HepG2 (cell line): ENCODE measurements at regions not wholly inside any gene's neighbourhood (a gene's known extent, or its start where the extent isn't known, plus 50 kb on each side); places are given as distances from the start of the nearest gene placed in this dataset.

Source experiments
- HNRNPH1 ChIP-seq: fragments of 200-400 bp; formaldehyde crosslinking; optimal IDR thresholded peaks from 2 replicates; pipeline ENCODE3; 2017; ENCODE audit warnings: mild to moderate bottlenecking, low read depth, low read length
- PHF8 ChIP-seq: sonication (generic); formaldehyde crosslinking; IDR thresholded peaks from 2 replicates; pipeline ENCODE4 v1.5.0; 2020; ENCODE audit warnings: missing genetic modification reagents
- POLR2A ChIP-seq, 2 experiments: IDR thresholded peaks; 2 replicates each; pipeline ENCODE4 v1.6.1; 2011; ENCODE audit warnings: low read depth in 2 of 2, low read length in 2 of 2, mild to moderate bottlenecking in 1 of 2, moderate library complexity in 1 of 2; ENCODE audit not compliant: insufficient read depth in 1 of 2
- RAD21 ChIP-seq: fragments of 450-650 bp; formaldehyde crosslinking; IDR thresholded peaks from 2 replicates; pipeline ENCODE4 v1.5.0; 2020; ENCODE audit warnings: mild to moderate bottlenecking
- RFX5 ChIP-seq: IDR thresholded peaks from 2 replicates; pipeline ENCODE4 v1.6.1; 2011; ENCODE audit warnings: low read depth, low read length, improper control_type of control experiment
- YY1 ChIP-seq: IDR thresholded peaks from 2 replicates; pipeline ENCODE4 v1.6.1; 2011; ENCODE audit warnings: low read length, low read depth, moderate library complexity, mild to moderate bottlenecking; ENCODE audit not compliant: insufficient read depth, insufficient replicate concordance

GRCh38 chr10:132487241-132488135 is 50.1 kb upstream of the INPP5A start:
- no peak for TF ChIP-seq RFX5
- TF ChIP-seq YY1: no peak
- no peak for TF ChIP-seq POLR2A (IDR thresholded peaks at IDR 0.05; ENCODE audit: insufficient read depth in 1 of 2, low read depth in 2 of 2, low read length in 2 of 2)
- TF ChIP-seq RAD21 (CRISPR knock-in tag): no peak
- TF ChIP-seq PHF8 (CRISPR knock-in tag): no peak
- no peak for TF ChIP-seq HNRNPH1
